ENCODE measurements at regions not wholly inside any gene's neighbourhood (a gene's known extent, or its start where the extent isn't known, plus 50 kb on each side); places are given as distances from the start of the nearest gene placed in this dataset.

GRCh38 chr12:125797421-125798175 lies 732.4 kb downstream of the AACS start:
- no peak overlapping the region for H3K4me3 Mint-ChIP-seq (ENCODE audit: unreplicated experiment)
- no peak for TF ChIP-seq CTCF (IDR thresholded peaks at IDR 0.05; ENCODE audit: unreplicated experiment)
- peaks cover 8% of the 10 kb centered on the region for H3K9me3 Mint-ChIP-seq (ENCODE audit: unreplicated experiment)
- no peak overlapping the region for H3K27ac Mint-ChIP-seq (ENCODE audit: low read depth, unreplicated experiment)
- DNase-seq (ENCODE audit: unreplicated experiment), result peak; percentile 17
- ChIA-PET CTCF (interaction anchor here (0.6 to 0.7 kb wide), 2 partner anchors 620 to 1584 kb away, joined by 3 read pairs; no protein-coding TSS in a partner anchor), POLR2A (no interaction called here)
- BruUV-seq (replicated peaks), result no TSS peak
- no peaks in the 10 kb centered on the region for H3K27me3 Mint-ChIP-seq (ENCODE audit: insufficient read depth, unreplicated experiment)
- H3K36me3 Mint-ChIP-seq (ENCODE audit: insufficient read depth, unreplicated experiment), result no peaks in the 10 kb centered on the region
- H3K4me1 Mint-ChIP-seq (ENCODE audit: insufficient read depth, unreplicated experiment), result no peaks in the 10 kb centered on the region
- intact Hi-C loops (cut with micrococcal nuclease), result no loop called here

- no peak overlapping the region for H3K27ac Mint-ChIP-seq (ENCODE audit: low read depth, unreplicated experiment)
- CTCF ChIA-PET, result no interaction called here
- DNase-seq (ENCODE audit: unreplicated experiment), result no peak
- no peak for TF ChIP-seq CTCF (IDR thresholded peaks at IDR 0.05; ENCODE audit: unreplicated experiment)
- H3K36me3 Mint-ChIP-seq (ENCODE audit: insufficient read depth, unreplicated experiment), result no peaks in the 10 kb centered on the region
- BruUV-seq (replicated peaks), result no TSS peak
- POLR2A ChIA-PET, result no interaction called here
- H3K4me1 Mint-ChIP-seq (ENCODE audit: insufficient read depth, unreplicated experiment), result no peaks in the 10 kb centered on the region
- H3K27me3 Mint-ChIP-seq (ENCODE audit: insufficient read depth, unreplicated experiment), result no peaks in the 10 kb centered on the region
- H3K9me3 Mint-ChIP-seq (ENCODE audit: unreplicated experiment), result no peaks in the 10 kb centered on the region
- intact Hi-C loops (cut with micrococcal nuclease), result no loop called here
- H3K4me3 Mint-ChIP-seq (ENCODE audit: unreplicated experiment), result no peak overlapping the region
Observed at GRCh38 chr12:125804660-125805059, 739.4 kb downstream of the AACS start.

- DNase-seq (ENCODE audit: unreplicated experiment), result no peak
- POLR2A ChIA-PET, result interaction anchor here (1.0 kb wide), 1 partner anchor 20 kb away, joined by 3 read pairs; no protein-coding TSS in a partner anchor
- Mint-ChIP-seq H3K36me3 (ENCODE audit: insufficient read depth, unreplicated experiment) (no peaks in the 10 kb centered on the region), H3K27ac (ENCODE audit: low read depth, unreplicated experiment) (no peak overlapping the region), H3K27me3 (ENCODE audit: insufficient read depth, unreplicated experiment) (no peaks in the 10 kb centered on the region), H3K4me1 (ENCODE audit: insufficient read depth, unreplicated experiment) (no peaks in the 10 kb centered on the region), H3K4me3 (ENCODE audit: unreplicated experiment) (no peak overlapping the region), H3K9me3 (ENCODE audit: unreplicated experiment) (peaks cover 23% of the 10 kb centered on the region)
- CTCF ChIA-PET, result interaction anchor here (0.6 to 0.7 kb wide), 2 partner anchors 239 to 244 kb away, joined by 3 to 4 read pairs; no protein-coding TSS in a partner anchor
- TF ChIP-seq CTCF (IDR thresholded peaks at IDR 0.05; ENCODE audit: unreplicated experiment), result no peak
- intact Hi-C loops (cut with micrococcal nuclease), result no loop called here
- BruUV-seq (replicated peaks), result no TSS peak
Observed at GRCh38 chr12:125824276-125824675, 759.0 kb downstream of the AACS start.

GRCh38 chr12:125835852-125836251 lies 770.6 kb downstream of the AACS start:
- POLR2A ChIA-PET, result no interaction called here

More at GRCh38 chr12:125835852-125836251, 770.6 kb downstream of the AACS start:
- H3K36me3 Mint-ChIP-seq (ENCODE audit: insufficient read depth, unreplicated experiment), result no peaks in the 10 kb centered on the region
- no peaks in the 10 kb centered on the region for H3K27me3 Mint-ChIP-seq (ENCODE audit: insufficient read depth, unreplicated experiment)
- no peaks in the 10 kb centered on the region for H3K4me1 Mint-ChIP-seq (ENCODE audit: insufficient read depth, unreplicated experiment)
- peaks cover 13% of the 10 kb centered on the region for H3K9me3 Mint-ChIP-seq (ENCODE audit: unreplicated experiment)
- TF ChIP-seq CTCF (IDR thresholded peaks at IDR 0.05; ENCODE audit: unreplicated experiment), result no peak
- no peak for DNase-seq (ENCODE audit: unreplicated experiment)
- no TSS peak for BruUV-seq (replicated peaks)
- CTCF ChIA-PET, result no interaction called here
- no peak overlapping the region for H3K4me3 Mint-ChIP-seq (ENCODE audit: unreplicated experiment)
- intact Hi-C loops (cut with micrococcal nuclease), result no loop called here
- no peak overlapping the region for H3K27ac Mint-ChIP-seq (ENCODE audit: low read depth, unreplicated experiment)
